ENCODE measurements at regions not wholly inside any gene's neighbourhood (a gene's known extent, or its start where the extent isn't known, plus 50 kb on each side); places are given as distances from the start of the nearest gene placed in this dataset.

- H2AFZ ChIP-seq (ENCODE audit: low read depth, low read length, poor library complexity, severe bottlenecking), result no peak overlapping the region
- H3K4me3 ChIP-seq (replicated peaks in 1 of 2; ENCODE audit: low read depth in 1 of 2, low read length in 2 of 2), result no peak overlapping the region
- ATAC-seq (no peak), DNase-seq (ENCODE audit: low read depth, low spot score) (no peak)
- H3K27me3 ChIP-seq (ENCODE audit: insufficient read depth, low read length), result 0 out of 2 replicates have a peak, but pooled peaks cover 9% of the 10 kb centered on the region
- H3K9me3 ChIP-seq (ENCODE audit: control insufficient read depth in 1 of 2, insufficient read depth in 1 of 2, low read depth in 1 of 2, low read length in 2 of 2), result no peaks in the 10 kb centered on the region
- H3K27ac ChIP-seq (ENCODE audit: low read depth, low read length), result no peak overlapping the region
- CTCF ChIA-PET, result no interaction called here
- RAD21 ChIA-PET (ENCODE audit: low non-redundant PET in 1 of 2, low total read pairs in 2 of 2, uncharacterized antibody in 2 of 2, unreplicated experiment in 2 of 2), result no interaction called here
- H3K79me2 ChIP-seq (ENCODE audit: insufficient read depth, low read length), result no peaks in the 10 kb centered on the region
- intact Hi-C loops (cut with micrococcal nuclease), result no loop called here
- H3K4me2 ChIP-seq (ENCODE audit: low read length), result no peak overlapping the region
- POLR2A ChIA-PET, result no interaction called here
- BruUV-seq (replicated peaks), result no TSS peak
- no peak overlapping the region for H3K9ac ChIP-seq (ENCODE audit: low read length)
- no peaks in the 10 kb centered on the region for H3K4me1 ChIP-seq (ENCODE audit: control insufficient read depth in 1 of 2, insufficient read depth in 2 of 2, low read length in 2 of 2)
- H3K9me2 ChIP-seq (ENCODE audit: insufficient read depth), result no peaks in the 10 kb centered on the region
- no peaks in the 10 kb centered on the region for H3K36me3 ChIP-seq (ENCODE audit: control insufficient read depth in 1 of 2, insufficient read depth in 2 of 2, low read length in 2 of 2)
- H4K20me1 ChIP-seq (ENCODE audit: insufficient read depth), result no peaks in the 10 kb centered on the region
- TF ChIP-seq EGR1 (IDR thresholded peaks at IDR 0.05; ENCODE audit: low read depth) (no peak), ATF3 (IDR thresholded peaks at IDR 0.05) (no peak), CEBPB (IDR thresholded peaks at IDR 0.05; ENCODE audit: low read depth) (no peak), POLR2A (IDR thresholded peaks at IDR 0.05; ENCODE audit: borderline replicate concordance, extremely low read depth, insufficient read depth, insufficient read length) (no peak)
Observed at GRCh38 chr1:5477716-5478115, 514.5 kb downstream of the NPHP4 start.

DNA sequence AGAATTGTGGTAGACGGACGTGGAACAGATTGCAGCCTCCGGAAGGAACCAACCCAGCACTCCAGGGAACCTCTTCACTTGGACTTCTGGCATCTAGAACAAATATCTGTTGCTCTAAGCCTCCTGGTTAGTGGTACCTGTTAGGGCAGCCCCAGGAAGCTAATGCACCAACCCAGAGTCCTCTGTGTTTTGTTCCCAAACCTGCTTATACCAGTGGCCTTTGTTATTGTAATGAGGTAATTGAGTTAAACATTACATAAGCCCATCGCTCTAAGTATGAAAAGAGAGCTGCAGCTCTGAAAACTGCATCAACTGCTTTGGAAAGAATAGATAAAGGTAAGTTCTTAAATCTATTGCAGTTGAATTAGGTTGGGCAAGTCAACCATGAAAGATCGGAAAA lies 516.7 kb downstream of the NPHP4 start:
- Histone ChIP-seq H3K4me3 (replicated peaks in 1 of 2; ENCODE audit: low read depth in 1 of 2, low read length in 2 of 2) (no peak overlapping the region), H2AFZ (ENCODE audit: low read depth, low read length, poor library complexity, severe bottlenecking) (no peak overlapping the region), H3K9me3 (ENCODE audit: control insufficient read depth in 1 of 2, insufficient read depth in 1 of 2, low read depth in 1 of 2, low read length in 2 of 2) (no peaks in the 10 kb centered on the region), H3K79me2 (ENCODE audit: insufficient read depth, low read length) (no peaks in the 10 kb centered on the region), H3K4me2 (ENCODE audit: low read length) (no peak overlapping the region), H3K9me2 (ENCODE audit: insufficient read depth) (no peaks in the 10 kb centered on the region), H3K9ac (ENCODE audit: low read length) (no peak overlapping the region), H3K36me3 (ENCODE audit: control insufficient read depth in 1 of 2, insufficient read depth in 2 of 2, low read length in 2 of 2) (no peaks in the 10 kb centered on the region), H4K20me1 (ENCODE audit: insufficient read depth) (no peaks in the 10 kb centered on the region), H3K27ac (ENCODE audit: low read depth, low read length) (no peak overlapping the region), H3K4me1 (ENCODE audit: control insufficient read depth in 1 of 2, insufficient read depth in 2 of 2, low read length in 2 of 2) (no peaks in the 10 kb centered on the region), H3K27me3 (ENCODE audit: insufficient read depth, low read length) (0 out of 2 replicates have a peak, but pooled peaks cover 9% of the 10 kb centered on the region)
- TF ChIP-seq, protein P1, sequence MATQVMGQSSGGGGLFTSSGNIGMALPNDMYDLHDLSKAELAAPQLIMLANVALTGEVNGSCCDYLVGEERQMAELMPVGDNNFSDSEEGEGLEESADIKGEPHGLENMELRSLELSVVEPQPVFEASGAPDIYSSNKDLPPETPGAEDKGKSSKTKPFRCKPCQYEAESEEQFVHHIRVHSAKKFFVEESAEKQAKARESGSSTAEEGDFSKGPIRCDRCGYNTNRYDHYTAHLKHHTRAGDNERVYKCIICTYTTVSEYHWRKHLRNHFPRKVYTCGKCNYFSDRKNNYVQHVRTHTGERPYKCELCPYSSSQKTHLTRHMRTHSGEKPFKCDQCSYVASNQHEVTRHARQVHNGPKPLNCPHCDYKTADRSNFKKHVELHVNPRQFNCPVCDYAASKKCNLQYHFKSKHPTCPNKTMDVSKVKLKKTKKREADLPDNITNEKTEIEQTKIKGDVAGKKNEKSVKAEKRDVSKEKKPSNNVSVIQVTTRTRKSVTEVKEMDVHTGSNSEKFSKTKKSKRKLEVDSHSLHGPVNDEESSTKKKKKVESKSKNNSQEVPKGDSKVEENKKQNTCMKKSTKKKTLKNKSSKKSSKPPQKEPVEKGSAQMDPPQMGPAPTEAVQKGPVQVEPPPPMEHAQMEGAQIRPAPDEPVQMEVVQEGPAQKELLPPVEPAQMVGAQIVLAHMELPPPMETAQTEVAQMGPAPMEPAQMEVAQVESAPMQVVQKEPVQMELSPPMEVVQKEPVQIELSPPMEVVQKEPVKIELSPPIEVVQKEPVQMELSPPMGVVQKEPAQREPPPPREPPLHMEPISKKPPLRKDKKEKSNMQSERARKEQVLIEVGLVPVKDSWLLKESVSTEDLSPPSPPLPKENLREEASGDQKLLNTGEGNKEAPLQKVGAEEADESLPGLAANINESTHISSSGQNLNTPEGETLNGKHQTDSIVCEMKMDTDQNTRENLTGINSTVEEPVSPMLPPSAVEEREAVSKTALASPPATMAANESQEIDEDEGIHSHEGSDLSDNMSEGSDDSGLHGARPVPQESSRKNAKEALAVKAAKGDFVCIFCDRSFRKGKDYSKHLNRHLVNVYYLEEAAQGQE (IDR thresholded peaks at IDR 0.05; ENCODE audit: low read depth), result no peak
- TF ChIP-seq JUND (IDR thresholded peaks at IDR 0.05) (no peak), POLR2A (IDR thresholded peaks at IDR 0.05; ENCODE audit: borderline replicate concordance, extremely low read depth, insufficient read depth, insufficient read length) (no peak), ZFX (IDR thresholded peaks at IDR 0.05) (no peak), ZNF274 (IDR thresholded peaks at IDR 0.05; ENCODE audit: low read depth, low read length) (no peak), ATF3 (IDR thresholded peaks at IDR 0.05) (no peak), EZH2 (IDR thresholded peaks at IDR 0.05) (no peak), YY1 (IDR thresholded peaks at IDR 0.05; ENCODE audit: extremely low read depth, insufficient replicate concordance, low read depth, low read length) (no peak), SRF (IDR thresholded peaks at IDR 0.05; ENCODE audit: low read depth) (no peak), TCF7L2 (IDR thresholded peaks at IDR 0.05; ENCODE audit: borderline replicate concordance, extremely low read depth, insufficient read depth, insufficient read length) (no peak)
- POLR2A ChIA-PET, result no interaction called here
- ATAC-seq (no peak), DNase-seq (ENCODE audit: low read depth, low spot score) (no peak)
- intact Hi-C loops (cut with micrococcal nuclease), result no loop called here
- RAD21 ChIA-PET (ENCODE audit: low non-redundant PET in 1 of 2, low total read pairs in 2 of 2, uncharacterized antibody in 2 of 2, unreplicated experiment in 2 of 2), result no interaction called here
- CTCF ChIA-PET, result no interaction called here
- BruUV-seq (replicated peaks), result no TSS peak

Data from HCT116 (cell line).